ENCODE measurements at regions not wholly inside any gene's neighbourhood (a gene's known extent, or its start where the extent isn't known, plus 50 kb on each side); places are given as distances from the start of the nearest gene placed in this dataset.

GRCh38 chr7:92231-92674 is 100.1 kb upstream of the FAM20C start:
- no peak for DNase-seq (ENCODE audit: low spot score)
- ATAC-seq (ENCODE audit: low FRiP score), result no peak
- no peak for TF ChIP-seq CTCF (IDR thresholded peaks at IDR 0.05)

DNA sequence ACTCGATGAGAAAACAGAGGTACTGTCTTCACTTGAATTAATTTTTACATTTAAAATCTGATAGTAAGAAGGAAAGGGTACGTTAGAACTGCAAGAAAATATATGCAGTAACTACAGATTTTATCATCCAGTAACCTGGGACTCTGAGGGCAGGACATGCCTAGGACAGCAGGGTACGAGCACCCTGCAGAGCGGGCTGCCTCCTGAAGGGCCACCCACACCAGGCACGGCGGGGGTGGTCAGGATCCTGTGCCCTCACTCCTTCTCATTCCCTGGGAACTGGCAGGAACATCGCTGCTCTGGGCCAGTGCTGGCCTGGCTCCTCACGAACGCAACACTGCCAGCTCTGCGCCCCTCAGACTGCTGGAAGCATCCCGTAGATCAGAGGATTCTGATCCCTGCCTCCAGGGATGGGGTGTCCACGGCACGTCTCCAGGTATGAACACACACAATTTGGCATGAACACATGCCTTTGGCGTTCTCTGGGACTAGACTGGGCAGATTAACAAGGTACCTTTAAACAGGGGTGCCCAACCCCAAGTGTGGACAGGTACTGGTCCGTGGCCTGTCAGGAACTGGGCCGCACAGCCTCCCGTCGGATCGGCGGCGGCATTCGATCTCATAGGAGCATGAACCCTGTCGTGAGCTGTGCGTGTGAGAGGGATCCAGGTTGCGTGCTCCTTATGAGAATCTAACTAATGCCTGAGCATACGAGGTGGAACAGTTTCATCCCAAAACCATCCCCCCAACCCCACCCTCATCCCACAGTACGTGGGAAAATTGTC is 99.3 kb upstream of the FAM20C start:
- DNase-seq (ENCODE audit: low spot score) (no peak), ATAC-seq (ENCODE audit: low FRiP score) (no peak)
- no peak for TF ChIP-seq CTCF (IDR thresholded peaks at IDR 0.05)

DNA sequence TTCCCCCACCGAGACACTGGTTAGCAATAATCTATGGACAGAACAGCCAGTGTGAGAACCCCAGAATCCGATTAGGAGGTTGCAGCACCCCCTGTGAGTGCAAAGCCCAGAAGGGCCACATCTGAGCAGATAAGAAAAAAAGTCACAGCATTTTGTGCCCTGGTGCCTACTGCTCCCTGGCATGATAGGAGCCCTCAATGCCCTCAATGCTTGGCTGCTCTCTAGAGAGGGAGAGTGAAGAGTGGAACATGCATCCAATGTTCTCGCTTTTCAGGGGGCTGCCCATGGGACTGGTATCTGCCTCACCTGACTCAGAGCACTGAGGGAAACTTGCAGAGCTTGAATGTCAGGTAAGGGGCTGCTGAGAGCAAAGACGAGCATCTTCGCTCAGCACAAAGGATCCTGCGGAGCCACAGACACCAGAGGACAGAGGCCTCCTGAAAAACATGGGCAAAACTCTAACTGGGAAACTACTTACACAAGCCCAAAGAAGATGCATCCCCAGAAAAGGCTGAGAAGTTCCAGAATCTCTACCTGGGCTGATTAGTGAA is 98.0 kb upstream of the FAM20C start:
- no peak for TF ChIP-seq CTCF (IDR thresholded peaks at IDR 0.05)
- no peak for DNase-seq (ENCODE audit: low spot score)
- no peak for ATAC-seq (ENCODE audit: low FRiP score)

GRCh38 chr7:95180-95862 is 97.0 kb upstream of the FAM20C start:
- DNase-seq (ENCODE audit: low spot score) (no peak), ATAC-seq (ENCODE audit: low FRiP score) (no peak)
- TF ChIP-seq CTCF (IDR thresholded peaks at IDR 0.05), result no peak

GRCh38 chr7:95863-96260 is 96.5 kb upstream of the FAM20C start:
- ATAC-seq (ENCODE audit: low FRiP score) (no peak), DNase-seq (ENCODE audit: low spot score) (no peak)
- no peak for TF ChIP-seq CTCF (IDR thresholded peaks at IDR 0.05)

GRCh38 chr7:96861-97260 is 95.5 kb upstream of the FAM20C start:
- no peak for ATAC-seq (ENCODE audit: low FRiP score)
- TF ChIP-seq CTCF (IDR thresholded peaks at IDR 0.05), result no peak
- DNase-seq (ENCODE audit: low spot score), result no peak
